ENCODE measurements at regions not wholly inside any gene's neighbourhood (a gene's known extent, or its start where the extent isn't known, plus 50 kb on each side); places are given as distances from the start of the nearest gene placed in this dataset.

- Histone ChIP-seq H3K4me3 (replicated peaks in 1 of 2; ENCODE audit: low read depth in 1 of 2, low read length in 2 of 2) (no peak overlapping the region), H3K4me1 (ENCODE audit: control insufficient read depth in 1 of 2, insufficient read depth in 2 of 2, low read length in 2 of 2) (no peaks in the 10 kb centered on the region), H3K79me2 (ENCODE audit: insufficient read depth, low read length) (no peaks in the 10 kb centered on the region), H3K27me3 (ENCODE audit: insufficient read depth, low read length) (no peaks in the 10 kb centered on the region), H2AFZ (ENCODE audit: low read depth, low read length, poor library complexity, severe bottlenecking) (no peak overlapping the region), H3K36me3 (ENCODE audit: control insufficient read depth in 1 of 2, insufficient read depth in 2 of 2, low read length in 2 of 2) (no peaks in the 10 kb centered on the region), H3K9me2 (ENCODE audit: insufficient read depth) (no peaks in the 10 kb centered on the region), H3K27ac (ENCODE audit: low read depth, low read length) (no peak overlapping the region), H3K4me2 (ENCODE audit: low read length) (no peak overlapping the region), H3K9me3 (ENCODE audit: control insufficient read depth in 1 of 2, insufficient read depth in 1 of 2, low read depth in 1 of 2, low read length in 2 of 2) (no peaks in the 10 kb centered on the region; a peak in 1 of 4 replicates), H3K9ac (ENCODE audit: low read length) (no peak overlapping the region), H4K20me1 (ENCODE audit: insufficient read depth) (no peaks in the 10 kb centered on the region)
- ChIA-PET POLR2A (no interaction called here), CTCF (no interaction called here), RAD21 (ENCODE audit: low non-redundant PET in 1 of 2, low total read pairs in 2 of 2, uncharacterized antibody in 2 of 2, unreplicated experiment in 2 of 2) (no interaction called here)
- intact Hi-C loops (cut with micrococcal nuclease): no loop called here
- BruUV-seq (replicated peaks): no TSS peak
- TF ChIP-seq SP1 (IDR thresholded peaks at IDR 0.05; ENCODE audit: low read depth) (no peak), SRF (IDR thresholded peaks at IDR 0.05; ENCODE audit: low read depth) (no peak), ELF1 (IDR thresholded peaks at IDR 0.05; ENCODE audit: borderline replicate concordance, low read depth) (no peak), RAD21 (IDR thresholded peaks at IDR 0.05; ENCODE audit: low read depth) (no peak), SIN3A (IDR thresholded peaks at IDR 0.05; ENCODE audit: low read depth) (no peak), FOSL1 (IDR thresholded peaks at IDR 0.05; ENCODE audit: low read depth) (no peak), MAX (IDR thresholded peaks at IDR 0.05) (no peak), POLR2AphosphoS5 (IDR thresholded peaks at IDR 0.05; ENCODE audit: low read depth, low read length) (no peak), CEBPB (IDR thresholded peaks at IDR 0.05; ENCODE audit: low read depth) (no peak), ZNF274 (IDR thresholded peaks at IDR 0.05; ENCODE audit: low read depth, low read length) (no peak), JUND (IDR thresholded peaks at IDR 0.05) (no peak), REST (IDR thresholded peaks at IDR 0.05; ENCODE audit: low read depth) (no peak), EGR1 (IDR thresholded peaks at IDR 0.05; ENCODE audit: low read depth) (no peak), EZH2phosphoT487 (IDR thresholded peaks at IDR 0.05; ENCODE audit: borderline replicate concordance) (no peak), YY1 (IDR thresholded peaks at IDR 0.05; ENCODE audit: extremely low read depth, insufficient replicate concordance, low read depth, low read length) (no peak), POLR2A (IDR thresholded peaks at IDR 0.05; ENCODE audit: borderline replicate concordance, extremely low read depth, insufficient read depth, insufficient read length) (no peak), EZH2 (IDR thresholded peaks at IDR 0.05) (no peak)
- DNase-seq (ENCODE audit: low read depth, low spot score) (no peak), ATAC-seq (no peak)
Measured at GRCh38 chr14:39554576-39554975, 122.3 kb upstream of the FBXO33 start.
